ENCODE measurements at regions not wholly inside any gene's neighbourhood (a gene's known extent, or its start where the extent isn't known, plus 50 kb on each side); places are given as distances from the start of the nearest gene placed in this dataset.

DNA sequence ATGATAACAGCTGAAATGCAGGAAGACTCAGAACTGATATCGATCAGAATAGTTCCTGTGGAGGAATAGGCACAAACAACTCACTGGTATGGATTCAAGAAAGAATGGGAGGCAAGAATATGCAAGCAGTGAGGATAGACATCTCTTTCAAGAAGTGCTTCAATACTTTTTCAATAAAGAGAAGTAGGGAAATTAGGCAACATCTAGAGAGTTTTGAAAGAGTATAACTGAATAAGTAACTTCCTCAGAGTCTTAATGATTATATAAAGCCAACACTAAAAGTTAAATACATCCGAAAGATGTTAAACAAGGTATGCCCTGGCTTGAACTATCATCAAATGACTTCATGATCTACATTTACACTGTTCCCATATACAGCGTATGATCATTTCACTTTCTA is 1443.0 kb downstream of the PCDH7 start:
- TF ChIP-seq EZH2phosphoT487 (IDR thresholded peaks at IDR 0.05; ENCODE audit: insufficient read depth, low read depth) (no peak), EZH2 (IDR thresholded peaks at IDR 0.05; ENCODE audit: insufficient read depth, poor library complexity, severe bottlenecking) (no peak)
